Trophoblast cell (in vitro differentiated cells and primary cell): ENCODE measurements at regions not wholly inside any gene's neighbourhood (a gene's known extent, or its start where the extent isn't known, plus 50 kb on each side); places are given as distances from the start of the nearest gene placed in this dataset.

ENCODE experiments used
- DNase-seq, 2 donors: peaks; one replicate each; pipeline ENCODE4 v3.0.0-alpha.2; 2016
- H2AFZ ChIP-seq: 2 replicates; pipeline ENCODE4 v1.6.1; 2013; ENCODE audit warnings: low read length, moderate library complexity, mild to moderate bottlenecking; ENCODE audit not compliant: insufficient read depth, poor library complexity
- H2AK5ac ChIP-seq: 2 replicates; pipeline ENCODE4 v1.6.1; 2013; ENCODE audit warnings: mild to moderate bottlenecking, low read length
- H2BK120ac ChIP-seq: 2 replicates; pipeline ENCODE4 v1.6.1; 2013; ENCODE audit warnings: low read length, mild to moderate bottlenecking, moderate library complexity; ENCODE audit not compliant: insufficient read depth, poor library complexity
- H2BK12ac ChIP-seq: 2 replicates; pipeline ENCODE4 v1.6.1; 2013; ENCODE audit warnings: mild to moderate bottlenecking, low read length, moderate library complexity
- H2BK5ac ChIP-seq: 2 replicates; pipeline ENCODE4 v1.6.1; 2013; ENCODE audit warnings: low read length, low read depth, moderate library complexity, mild to moderate bottlenecking; ENCODE audit not compliant: poor library complexity
- H3K14ac ChIP-seq: 2 replicates; pipeline ENCODE4 v1.6.1; 2013; ENCODE audit warnings: mild to moderate bottlenecking, low read length
- H3K18ac ChIP-seq: 2 replicates; pipeline ENCODE4 v1.6.1; 2013; ENCODE audit warnings: mild to moderate bottlenecking, low read length
- H3K23ac ChIP-seq: 2 replicates; pipeline ENCODE4 v1.6.1; 2013; ENCODE audit warnings: low read length
- H3K27ac ChIP-seq: 2 replicates; pipeline ENCODE4 v1.5.1; 2013; ENCODE audit warnings: low read depth, mild to moderate bottlenecking, inconsistent platforms, low read length, moderate library complexity
- H3K27me3 ChIP-seq: 2 replicates; pipeline ENCODE4 v1.6.1; 2013; ENCODE audit warnings: inconsistent platforms, mild to moderate bottlenecking, low read length, moderate library complexity; ENCODE audit not compliant: insufficient read depth
- H3K36me3 ChIP-seq, 2 experiments: 1 replicate in 1 of 2; 2 replicates in 1 of 2; pipeline ENCODE4 v1.6.1; 2013; ENCODE audit warnings: low read length in 2 of 2, mild to moderate bottlenecking in 2 of 2, moderate library complexity in 1 of 2; ENCODE audit not compliant: insufficient read depth in 2 of 2, control insufficient read depth in 1 of 2
- H3K4ac ChIP-seq: 2 replicates; pipeline ENCODE4 v1.6.1; 2013; ENCODE audit warnings: low read depth, mild to moderate bottlenecking, low read length, moderate library complexity
- H3K4me1 ChIP-seq, 2 experiments: 1 replicate in 1 of 2; 2 replicates in 1 of 2; pipeline ENCODE4 v1.6.1; 2013; ENCODE audit warnings: low read length in 2 of 2, mild to moderate bottlenecking in 2 of 2, moderate library complexity in 1 of 2; ENCODE audit not compliant: insufficient read depth in 2 of 2, control insufficient read depth in 1 of 2
- H3K4me2 ChIP-seq: 2 replicates; pipeline ENCODE4 v1.6.1; 2013; ENCODE audit warnings: inconsistent platforms, mild to moderate bottlenecking, low read length, moderate library complexity
- H3K4me3 ChIP-seq: 2 replicates; pipeline ENCODE4 v1.5.1; 2013; ENCODE audit warnings: mild to moderate bottlenecking, low read depth, low read length, inconsistent platforms
- H3K79me1 ChIP-seq: one replicate; pipeline ENCODE4 v1.6.1; 2013; ENCODE audit warnings: low read length
- H3K79me2 ChIP-seq: 2 replicates; pipeline ENCODE4 v1.6.1; 2013; ENCODE audit warnings: low read length, mild to moderate bottlenecking; ENCODE audit not compliant: control insufficient read depth, insufficient read depth, poor library complexity
- H3K9ac ChIP-seq: 2 replicates; pipeline ENCODE4 v1.6.1; 2013; ENCODE audit warnings: mild to moderate bottlenecking, low read length
- H3K9me3 ChIP-seq: 2 replicates; pipeline ENCODE4 v1.6.1; 2013; ENCODE audit warnings: low read depth, mild to moderate bottlenecking, control low read depth, inconsistent platforms, low read length; ENCODE audit not compliant: insufficient read depth
- H4K12ac ChIP-seq: 2 replicates; pipeline ENCODE4 v1.6.1; 2013; ENCODE audit warnings: low read depth, mild to moderate bottlenecking, low read length, moderate library complexity
- H4K8ac ChIP-seq: 2 replicates; pipeline ENCODE4 v1.6.1; 2013; ENCODE audit warnings: low read depth, mild to moderate bottlenecking, low read length, moderate library complexity
- H4K91ac ChIP-seq: one replicate; pipeline ENCODE4 v1.6.1; 2013; ENCODE audit warnings: low read depth, mild to moderate bottlenecking, low read length, moderate library complexity
- WGBS: extraction: QIAGEN DNeasy Blood & Tissue Kit; methylation state at CpG from one replicate; pipeline ENCODE4 v1.1.7; 2013; ENCODE audit warnings: missing lambda C conversion rate; ENCODE audit not compliant: insufficient read length, insufficient coverage; ENCODE audit errors: extremely low coverage; 5-methylcytosine and 5-hydroxymethylcytosine counted together

GRCh38 chr1:87424541-87424940, 95.9 kb downstream of the LMO4 start:
- Histone ChIP-seq H2AK5ac (no peak overlapping the region), H3K9ac (no peak overlapping the region), H4K12ac (no peak overlapping the region), H3K18ac (no peak overlapping the region), H3K4me2 (no peak overlapping the region), H4K91ac (no peak overlapping the region), H3K4ac (no peak overlapping the region), H2AFZ (no peak overlapping the region), H3K14ac (no peak overlapping the region), H3K23ac (no peak overlapping the region), H2BK120ac (no peak overlapping the region), H3K27me3 (no peaks in the 10 kb centered on the region), H3K4me1 (peaks cover 4% of the 10 kb centered on the region in 2 experiments), H4K8ac (no peak overlapping the region), H2BK12ac (no peak overlapping the region), H3K27ac (no peak overlapping the region), H3K4me3 (no peak overlapping the region), H3K9me3 (no peaks in the 10 kb centered on the region), H3K79me2 (no peaks in the 10 kb centered on the region), H3K79me1 (peaks cover 2% of the 10 kb centered on the region), H2BK5ac (no peak overlapping the region), H3K36me3 (no peaks in the 10 kb centered on the region)
- WGBS = no CpG with 5 or more reads among the region's 1 CpG
- DNase-seq = no peak

GRCh38 chr1:87426463-87427249, 98.0 kb downstream of the LMO4 start:
- Histone ChIP-seq H2BK5ac (no peak overlapping the region), H2BK120ac (no peak overlapping the region), H3K4me3 (no peak overlapping the region), H3K79me1 (peaks cover 2% of the 10 kb centered on the region), H4K91ac (no peak overlapping the region), H3K27ac (no peak overlapping the region), H3K79me2 (no peaks in the 10 kb centered on the region), H3K14ac (peak overlapping the region; percentile 25), H4K8ac (peak overlapping the region; percentile 38), H2AK5ac (no peak overlapping the region), H3K4me2 (no peak overlapping the region), H2BK12ac (no peak overlapping the region), H3K4me1 (peaks cover 4% of the 10 kb centered on the region in 2 experiments), H3K9ac (no peak overlapping the region), H3K27me3 (no peaks in the 10 kb centered on the region), H3K36me3 (no peaks in the 10 kb centered on the region), H2AFZ (no peak overlapping the region), H3K9me3 (no peaks in the 10 kb centered on the region), H3K18ac (peak overlapping the region; percentile 14), H3K23ac (no peak overlapping the region), H4K12ac (no peak overlapping the region), H3K4ac (no peak overlapping the region)
- DNase-seq = peak in 1 of 2 donors; percentile 31
- no CpG with 5 or more reads among the region's 12 CpGs for WGBS

DNA sequence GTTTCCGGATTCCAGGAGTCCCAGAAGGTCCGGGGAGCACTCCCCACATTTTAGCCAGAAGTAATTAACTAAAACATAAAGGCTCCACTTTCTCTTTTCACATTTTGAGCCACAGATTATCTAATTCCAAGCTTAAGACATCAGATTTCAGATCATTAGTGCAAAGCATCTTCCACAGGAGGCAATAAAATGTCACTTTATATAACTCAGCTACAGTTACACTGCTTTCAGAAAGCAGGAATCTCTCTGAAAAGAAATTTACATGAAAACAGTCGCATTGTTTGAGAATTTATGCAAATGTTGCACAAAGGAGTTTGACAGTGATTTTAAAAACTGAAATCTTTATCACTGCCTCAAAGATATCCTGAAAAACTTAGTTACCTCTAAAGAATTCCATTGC, 99.7 kb downstream of the LMO4 start:
- Histone ChIP-seq H3K27ac (no peak overlapping the region), H3K9ac (no peak overlapping the region), H3K18ac (no peak overlapping the region), H3K23ac (no peak overlapping the region), H2BK120ac (no peak overlapping the region), H3K4me3 (no peak overlapping the region), H3K79me1 (peaks cover 2% of the 10 kb centered on the region), H3K79me2 (no peaks in the 10 kb centered on the region), H2BK5ac (no peak overlapping the region), H3K4ac (no peak overlapping the region), H2BK12ac (no peak overlapping the region), H4K8ac (no peak overlapping the region), H3K27me3 (no peaks in the 10 kb centered on the region), H3K36me3 (no peaks in the 10 kb centered on the region), H3K4me1 (peaks cover 4% of the 10 kb centered on the region in 2 experiments), H4K12ac (no peak overlapping the region), H4K91ac (no peak overlapping the region), H3K14ac (no peak overlapping the region), H2AK5ac (no peak overlapping the region), H3K4me2 (no peak overlapping the region), H2AFZ (no peak overlapping the region), H3K9me3 (no peaks in the 10 kb centered on the region)
- DNase-seq = no peak
- no CpG with 5 or more reads among the region's 3 CpGs for WGBS

DNA sequence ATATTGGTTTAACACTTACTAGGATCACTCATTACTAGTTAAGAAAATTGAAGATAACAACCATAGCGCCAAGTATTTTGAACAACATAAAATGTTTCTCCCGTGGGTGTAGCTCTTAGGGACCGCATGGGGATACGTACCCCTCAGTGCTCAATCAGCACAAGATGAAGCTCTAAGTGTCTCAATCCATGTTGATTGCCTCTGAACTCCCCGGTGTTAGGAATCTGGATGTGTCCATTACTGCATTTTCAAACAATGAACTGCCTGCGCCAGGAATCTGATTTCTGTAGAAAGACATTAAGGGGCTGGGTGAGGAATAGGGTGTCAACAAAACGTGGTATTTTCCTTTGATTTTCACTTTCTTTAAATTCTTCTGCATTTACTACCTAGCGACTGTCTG, 100.2 kb downstream of the LMO4 start:
- Histone ChIP-seq H3K27ac (no peak overlapping the region), H3K79me1 (peaks cover 2% of the 10 kb centered on the region), H2BK5ac (no peak overlapping the region), H4K91ac (no peak overlapping the region), H3K9me3 (no peaks in the 10 kb centered on the region), H3K14ac (no peak overlapping the region), H3K23ac (no peak overlapping the region), H4K12ac (no peak overlapping the region), H2AFZ (no peak overlapping the region), H4K8ac (no peak overlapping the region), H3K4me2 (no peak overlapping the region), H3K27me3 (no peaks in the 10 kb centered on the region), H2BK12ac (no peak overlapping the region), H3K79me2 (no peaks in the 10 kb centered on the region), H3K36me3 (no peaks in the 10 kb centered on the region), H3K18ac (no peak overlapping the region), H2AK5ac (no peak overlapping the region), H3K4ac (no peak overlapping the region), H3K9ac (no peak overlapping the region), H2BK120ac (no peak overlapping the region), H3K4me3 (no peak overlapping the region), H3K4me1 (peaks cover 4% of the 10 kb centered on the region in 2 experiments)
- no peak for DNase-seq
- WGBS = no CpG with 5 or more reads among the region's 8 CpGs
